GM12891 (cell line): ENCODE measurements at regions not wholly inside any gene's neighbourhood (a gene's known extent, or its start where the extent isn't known, plus 50 kb on each side); places are given as distances from the start of the nearest gene placed in this dataset.

Source experiments
- POLR2A ChIP-seq: IDR thresholded peaks from 2 replicates; pipeline ENCODE4 v1.6.1; 2011; ENCODE audit warnings: low read depth, low read length, control low read depth
- SPI1 ChIP-seq: IDR thresholded peaks from 2 replicates; pipeline ENCODE4 v1.6.1; 2011; ENCODE audit warnings: low read depth, low read length, control low read depth

- TF ChIP-seq POLR2A, result no peak
- no peak for TF ChIP-seq SPI1
Observed at GRCh38 chr4:182014164-182014563, 229.0 kb upstream of the TENM3 start.
